Retinal pigment epithelial cell (primary cell): ENCODE measurements at regions not wholly inside any gene's neighbourhood (a gene's known extent, or its start where the extent isn't known, plus 50 kb on each side); places are given as distances from the start of the nearest gene placed in this dataset.

Source experiments
- DNase-seq: peaks from one replicate; pipeline ENCODE4 v3.0.0-alpha.2; 2010; ENCODE audit warnings: low read depth
- H3K4me3 ChIP-seq: 2 replicates; pipeline ENCODE4 v1.5.1; 2011; ENCODE audit warnings: mild to moderate bottlenecking, low read length, control low read depth, moderate library complexity
- CTCF ChIP-seq: conservative IDR thresholded peaks from 2 replicates; pipeline ENCODE4 v1.5.1; 2011; ENCODE audit warnings: low read depth, low read length, control low read depth, inconsistent platforms

GRCh38 chr4:3818371-3818770 is 52.2 kb downstream of the ADRA2C start:
- no peak for DNase-seq
- H3K4me3 ChIP-seq: no peak overlapping the region
- no peak for TF ChIP-seq CTCF

- DNase-seq: no peak
- no peak overlapping the region for H3K4me3 ChIP-seq
- TF ChIP-seq CTCF: no peak
Measured at GRCh38 chr4:3819210-3819919, 53.2 kb downstream of the ADRA2C start.

DNA sequence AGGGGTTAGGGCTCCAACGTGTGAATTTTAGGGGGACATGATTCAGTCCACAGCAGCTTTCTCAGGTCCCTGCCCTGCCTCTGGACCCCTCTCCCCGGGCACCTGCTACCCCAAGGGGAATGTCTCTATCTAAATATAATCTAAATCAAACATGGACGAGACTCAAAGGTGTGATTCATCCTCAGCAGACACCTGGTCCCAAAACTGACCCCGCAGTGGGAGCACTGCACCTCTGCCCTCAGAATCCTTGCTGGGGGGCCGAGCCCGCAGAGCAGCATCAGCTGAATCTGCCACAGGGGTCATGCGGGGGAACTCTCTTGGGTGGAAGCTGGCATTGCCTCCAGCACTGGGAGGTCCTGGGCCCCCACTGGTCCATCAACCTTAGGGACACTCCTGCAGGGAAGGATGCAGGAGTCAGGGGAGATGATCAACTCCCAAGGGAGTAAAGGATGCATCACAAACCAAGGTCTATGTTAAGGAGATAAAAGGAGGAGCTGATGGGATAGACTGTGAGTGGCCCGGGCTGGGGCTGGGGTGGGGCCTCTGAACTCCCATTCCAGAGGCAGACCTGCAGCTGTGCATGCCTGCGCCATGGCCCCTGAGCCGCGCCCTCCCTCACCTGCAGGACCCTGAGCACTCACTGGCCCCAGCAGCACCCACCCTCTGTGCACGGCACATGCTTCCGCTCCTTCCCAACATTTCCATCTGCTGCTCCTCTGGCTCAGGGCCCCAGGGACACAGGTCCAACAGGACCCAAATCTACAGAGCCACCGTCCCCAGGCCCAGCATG is 54.0 kb downstream of the ADRA2C start:
- H3K4me3 ChIP-seq: no peak overlapping the region
- no peak for TF ChIP-seq CTCF
- DNase-seq: no peak

- no peak overlapping the region for H3K4me3 ChIP-seq
- no peak for TF ChIP-seq CTCF
- DNase-seq: no peak
Measured at GRCh38 chr4:3820806-3821579, 54.8 kb downstream of the ADRA2C start.

- TF ChIP-seq CTCF: no peak
- DNase-seq: no peak
- H3K4me3 ChIP-seq: no peak overlapping the region
Measured at GRCh38 chr4:3821580-3822229, 55.5 kb downstream of the ADRA2C start.

- DNase-seq: no peak
- H3K4me3 ChIP-seq: no peak overlapping the region
- no peak for TF ChIP-seq CTCF
Measured at GRCh38 chr4:3822230-3822947, 56.2 kb downstream of the ADRA2C start.
